ENCODE measurements at regions not wholly inside any gene's neighbourhood (a gene's known extent, or its start where the extent isn't known, plus 50 kb on each side); places are given as distances from the start of the nearest gene placed in this dataset.

DNA sequence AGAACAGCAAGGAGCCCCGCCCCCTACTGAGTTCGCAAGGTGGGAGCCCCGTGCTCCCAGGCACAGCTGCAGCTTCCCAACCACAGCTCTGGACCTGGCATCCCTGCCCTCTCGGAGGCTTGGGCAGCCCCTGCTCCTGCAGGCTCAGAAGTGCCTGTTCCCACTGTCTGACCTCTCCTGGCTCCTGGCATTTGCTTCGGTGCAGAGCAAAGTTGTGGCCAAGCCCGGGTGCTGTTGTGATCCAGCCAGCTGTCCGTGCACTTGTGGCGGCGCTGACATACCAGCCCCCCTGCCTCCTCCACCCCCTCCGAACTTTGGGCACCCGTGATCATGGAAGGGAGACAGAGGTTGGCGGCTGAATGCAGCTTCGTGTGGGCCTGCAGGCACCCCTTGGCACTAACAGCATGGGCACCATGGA lies 1386.8 kb downstream of the PCDH9 start:
- 90% methylated on average over 12 of the region's 13 CpGs for WGBS
- TF ChIP-seq POLR2AphosphoS5 (IDR thresholded peaks at IDR 0.05): no peak
- TF ChIP-seq EP300 (IDR thresholded peaks at IDR 0.05): no peak
- TF ChIP-seq POLR2A (IDR thresholded peaks at IDR 0.05): no peak
- TF ChIP-seq, protein P1, sequence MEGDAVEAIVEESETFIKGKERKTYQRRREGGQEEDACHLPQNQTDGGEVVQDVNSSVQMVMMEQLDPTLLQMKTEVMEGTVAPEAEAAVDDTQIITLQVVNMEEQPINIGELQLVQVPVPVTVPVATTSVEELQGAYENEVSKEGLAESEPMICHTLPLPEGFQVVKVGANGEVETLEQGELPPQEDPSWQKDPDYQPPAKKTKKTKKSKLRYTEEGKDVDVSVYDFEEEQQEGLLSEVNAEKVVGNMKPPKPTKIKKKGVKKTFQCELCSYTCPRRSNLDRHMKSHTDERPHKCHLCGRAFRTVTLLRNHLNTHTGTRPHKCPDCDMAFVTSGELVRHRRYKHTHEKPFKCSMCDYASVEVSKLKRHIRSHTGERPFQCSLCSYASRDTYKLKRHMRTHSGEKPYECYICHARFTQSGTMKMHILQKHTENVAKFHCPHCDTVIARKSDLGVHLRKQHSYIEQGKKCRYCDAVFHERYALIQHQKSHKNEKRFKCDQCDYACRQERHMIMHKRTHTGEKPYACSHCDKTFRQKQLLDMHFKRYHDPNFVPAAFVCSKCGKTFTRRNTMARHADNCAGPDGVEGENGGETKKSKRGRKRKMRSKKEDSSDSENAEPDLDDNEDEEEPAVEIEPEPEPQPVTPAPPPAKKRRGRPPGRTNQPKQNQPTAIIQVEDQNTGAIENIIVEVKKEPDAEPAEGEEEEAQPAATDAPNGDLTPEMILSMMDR (IDR thresholded peaks at IDR 0.05): no peak
- no peak for DNase-seq (ENCODE audit: low spot score in 2 of 2)
- no peaks in the 10 kb centered on the region for H3K36me3 ChIP-seq
- no peak overlapping the region for H3K27ac ChIP-seq
- H3K4me3 ChIP-seq: no peak overlapping the region
- H3K9me3 ChIP-seq: no peaks in the 10 kb centered on the region
- H3K27me3 ChIP-seq: no peaks in the 10 kb centered on the region
- H3K4me1 ChIP-seq: no peaks in the 10 kb centered on the region

DNA sequence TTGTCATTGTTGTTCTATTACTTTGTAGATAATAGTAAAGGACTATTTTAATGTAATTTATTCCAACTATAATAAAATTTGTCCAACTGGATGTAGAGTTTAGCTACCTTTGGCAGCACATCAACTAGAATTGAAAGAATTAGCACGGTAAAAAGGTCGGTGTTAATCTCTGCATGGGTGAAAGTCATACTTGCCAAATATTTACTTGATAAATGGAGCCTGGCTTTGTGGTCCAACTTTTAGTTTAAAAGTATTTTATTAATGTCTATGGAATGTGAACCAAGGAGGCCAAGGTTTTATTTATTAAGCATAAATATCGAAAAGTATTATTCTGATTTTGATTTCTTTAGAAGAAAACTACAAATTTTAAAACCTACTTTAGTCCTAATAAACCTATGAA lies 1389.0 kb downstream of the PCDH9 start:
- no peaks in the 10 kb centered on the region for H3K9me3 ChIP-seq
- WGBS: 65% methylated on average over 3 of the region's 3 CpGs
- DNase-seq (ENCODE audit: low spot score in 2 of 2): no peak

DNA sequence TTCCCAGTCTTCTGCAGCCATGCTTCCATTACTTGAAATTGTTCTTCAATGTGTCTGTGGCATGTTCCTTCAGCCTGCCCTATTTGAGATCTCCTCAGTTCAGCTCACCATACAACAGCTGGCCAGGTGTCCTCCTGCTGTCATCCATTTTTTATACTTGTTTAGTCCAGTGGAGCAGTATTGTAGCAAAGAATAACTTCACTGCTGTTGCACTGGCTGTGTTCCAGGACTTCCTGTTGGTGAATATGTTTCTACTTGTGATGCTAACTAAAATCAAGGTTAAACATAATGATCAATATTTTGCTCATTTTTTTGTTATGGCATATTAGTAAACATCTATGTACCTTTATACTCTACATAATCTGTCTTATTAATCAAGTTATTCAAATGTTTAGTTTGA lies 1394.1 kb downstream of the PCDH9 start:
- Histone ChIP-seq H3K4me1 (no peaks in the 10 kb centered on the region), H3K9me3 (peaks cover 3% of the 10 kb centered on the region), H3K27me3 (no peaks in the 10 kb centered on the region), H3K36me3 (no peaks in the 10 kb centered on the region), H3K4me3 (no peak overlapping the region), H3K27ac (no peak overlapping the region)
- TF ChIP-seq POLR2AphosphoS5 (IDR thresholded peaks at IDR 0.05) (no peak), EP300 (IDR thresholded peaks at IDR 0.05) (no peak), POLR2A (IDR thresholded peaks at IDR 0.05) (no peak)
- TF ChIP-seq, protein P1 (IDR thresholded peaks at IDR 0.05): no peak
- DNase-seq (ENCODE audit: low spot score in 2 of 2): no peak

More for the DNA sequence above, 1389.0 kb downstream of the PCDH9 start:
- Histone ChIP-seq H3K36me3 (no peaks in the 10 kb centered on the region), H3K27me3 (no peaks in the 10 kb centered on the region), H3K27ac (no peak overlapping the region), H3K4me1 (no peaks in the 10 kb centered on the region), H3K4me3 (no peak overlapping the region)
- TF ChIP-seq POLR2A (IDR thresholded peaks at IDR 0.05) (no peak), POLR2AphosphoS5 (IDR thresholded peaks at IDR 0.05) (no peak), EP300 (IDR thresholded peaks at IDR 0.05) (no peak)
- TF ChIP-seq, protein P1 (IDR thresholded peaks at IDR 0.05): no peak

DNA sequence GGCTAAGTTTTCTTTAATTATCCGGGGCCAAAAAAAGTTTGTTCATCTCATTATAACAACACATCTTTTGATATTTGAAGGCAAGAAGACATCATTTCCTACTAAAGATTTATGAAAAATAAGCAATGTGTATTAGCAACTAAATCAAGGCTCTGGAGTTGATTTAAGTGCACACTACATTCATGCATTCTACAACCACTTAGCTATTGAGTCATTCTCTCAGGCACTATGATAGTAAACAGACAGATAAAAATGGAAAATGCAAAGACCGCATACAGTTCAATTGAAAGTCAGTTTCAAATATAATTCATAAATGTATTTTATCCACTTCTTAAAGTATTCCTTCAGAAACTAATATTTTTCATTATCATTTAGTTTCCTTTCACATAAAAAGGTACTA lies 1395.2 kb downstream of the PCDH9 start:
- Histone ChIP-seq H3K9me3 (peaks cover 3% of the 10 kb centered on the region), H3K27ac (no peak overlapping the region), H3K27me3 (no peaks in the 10 kb centered on the region), H3K4me3 (no peak overlapping the region), H3K4me1 (no peaks in the 10 kb centered on the region), H3K36me3 (no peaks in the 10 kb centered on the region)
- 45% methylated on average over 2 of the region's 2 CpGs for WGBS
- no peak for TF ChIP-seq POLR2A (IDR thresholded peaks at IDR 0.05)
- TF ChIP-seq POLR2AphosphoS5 (IDR thresholded peaks at IDR 0.05): no peak
- no peak for TF ChIP-seq EP300 (IDR thresholded peaks at IDR 0.05)
- TF ChIP-seq, protein P1 (IDR thresholded peaks at IDR 0.05): no peak
- no peak for DNase-seq (ENCODE audit: low spot score in 2 of 2)

DNA sequence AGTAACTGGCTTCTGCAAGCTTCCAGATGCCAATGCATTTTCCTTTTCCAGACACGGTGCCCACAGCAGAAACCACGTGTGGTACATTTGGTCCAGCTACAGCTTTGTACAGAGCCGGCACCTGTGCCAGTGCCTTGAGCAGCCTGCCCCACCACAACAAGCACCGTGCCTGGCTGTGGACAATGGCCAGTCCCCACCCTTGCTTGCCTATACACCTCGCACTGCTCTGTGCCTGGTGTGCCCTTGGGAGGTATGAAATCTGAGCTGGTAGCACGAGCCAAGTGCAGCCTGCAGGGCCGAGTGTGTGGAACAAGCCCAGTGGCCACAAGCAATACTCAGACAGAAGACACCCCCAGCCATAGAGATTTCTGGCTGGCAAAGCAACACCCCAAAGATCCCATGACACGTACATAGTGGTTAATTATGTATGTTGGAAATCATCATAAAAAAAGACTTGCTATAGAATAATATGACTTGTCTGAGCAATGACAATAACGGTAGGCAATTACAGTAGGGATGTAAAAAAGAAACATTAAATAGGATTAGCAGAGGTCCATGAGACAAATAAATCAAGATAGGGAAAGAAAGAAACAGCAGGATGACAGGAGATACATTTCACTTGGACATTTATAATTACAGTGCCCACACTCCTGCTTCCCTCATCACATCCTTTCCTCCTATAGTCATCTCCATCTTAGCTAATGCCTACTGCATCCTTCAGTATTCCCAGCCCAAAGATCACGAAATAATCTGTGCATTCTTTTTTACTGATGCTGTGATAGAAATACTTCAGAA lies 1399.5 kb downstream of the PCDH9 start:
- no peak for DNase-seq (ENCODE audit: low spot score in 2 of 2)
- Histone ChIP-seq H3K4me3 (no peak overlapping the region), H3K9me3 (peaks cover 3% of the 10 kb centered on the region), H3K4me1 (no peaks in the 10 kb centered on the region), H3K27me3 (no peaks in the 10 kb centered on the region), H3K36me3 (no peaks in the 10 kb centered on the region), H3K27ac (no peak overlapping the region)
- WGBS: 68% methylated on average over 9 of the region's 10 CpGs
- TF ChIP-seq POLR2A (IDR thresholded peaks at IDR 0.05) (no peak), POLR2AphosphoS5 (IDR thresholded peaks at IDR 0.05) (no peak), EP300 (IDR thresholded peaks at IDR 0.05) (no peak)
- TF ChIP-seq, protein P1 (IDR thresholded peaks at IDR 0.05): no peak

Measured in suprapubic skin (tissue), 4 donors.